GM12878 (cell line): ENCODE measurements at regions not wholly inside any gene's neighbourhood (a gene's known extent, or its start where the extent isn't known, plus 50 kb on each side); places are given as distances from the start of the nearest gene placed in this dataset.

ENCODE experiments used
- ATAC-seq: fragments of 200-7000 bp; cut with Tn5 transposase; 3 replicates; pipeline ENCODE4 v1.9.1; 2020; ENCODE audit warnings: mild to moderate bottlenecking, moderate library complexity
- BruUV-seq: library from RNA; stranded (reverse); fragments of 400-500 nt; replicated peaks from 2 replicates; lab custom pipeline; 2021; lab: Mats Ljungman, UMichigan
- CTCF ChIA-PET: fragments of 300-600 bp; sonication (Branson Sonifier 250); formaldehyde crosslinking; extraction: SDS; loops from one replicate; lab custom pipeline; 2021; ENCODE audit warnings: inconsistent platforms; lab: Yijun Ruan, JAX
- POLR2A ChIA-PET: fragments of 350-600 bp; formaldehyde crosslinking; extraction: SDS; loops from one replicate; lab custom pipeline; 2021; ENCODE audit warnings: inconsistent platforms; lab: Charles Lee
- RAD21 ChIA-PET: fragments of 300-600 bp; sonication (Branson Sonifier 250); formaldehyde crosslinking; loops from one replicate; lab custom pipeline; 2023; ENCODE audit warnings: antibody characterized with exemption; ENCODE audit not compliant: unreplicated experiment; lab: Charles Lee
- SMC1A ChIA-PET: fragments of 300-600 bp; sonication (Branson Sonifier 250); formaldehyde crosslinking; loops from one replicate; lab custom pipeline; 2023; ENCODE audit not compliant: unreplicated experiment, uncharacterized antibody; lab: Charles Lee
- DNase-seq: peaks from one replicate; pipeline ENCODE4 v3.0.0-alpha.2; 2011; ENCODE audit warnings: low read depth, low spot score
- FAIRE-seq: peaks from 3 replicates; lab custom pipeline; 2011; peaks lifted over from hg19 to GRCh38; lab: Jason Lieb, UNC
- H2AFZ ChIP-seq: 2 replicates; pipeline ENCODE4 v1.6.0; 2011; ENCODE audit warnings: low read depth, low read length, control low read depth; ENCODE audit not compliant: control insufficient read depth
- H3K27ac ChIP-seq: 2 replicates; pipeline ENCODE4 v1.5.1; 2011; ENCODE audit warnings: control low read depth; ENCODE audit not compliant: control insufficient read depth, insufficient read depth
- H3K27me3 ChIP-seq, 2 experiments: replicated peaks in 1 of 2; 2 replicates each; pipeline versions ENCODE4 v1.6.0 to v1.6.1; 2011; ENCODE audit warnings: low read length in 1 of 2; ENCODE audit not compliant: control insufficient read depth in 2 of 2, insufficient read depth in 2 of 2
- H3K36me3 ChIP-seq, 2 experiments: 2 replicates each; pipeline ENCODE4 v1.5.1; 2011; ENCODE audit warnings: low read length in 1 of 2; ENCODE audit not compliant: control insufficient read depth in 2 of 2, insufficient read depth in 2 of 2
- H3K4me1 ChIP-seq: 2 replicates; pipeline ENCODE4 v1.6.1; 2011; ENCODE audit warnings: mild to moderate bottlenecking, low read length, moderate library complexity, mixed read lengths; ENCODE audit not compliant: control insufficient read depth, insufficient read depth
- H3K4me2 ChIP-seq: 2 replicates; pipeline ENCODE4 v1.6.0; 2011; ENCODE audit warnings: control low read depth; ENCODE audit not compliant: control insufficient read depth, insufficient read depth
- H3K4me3 ChIP-seq: fragments of 200-600 bp; sonication (generic); 2 replicates; pipeline ENCODE4 v1.5.1; 2016
- H3K79me2 ChIP-seq: 2 replicates; pipeline ENCODE4 v1.6.0; 2011; ENCODE audit warnings: low read length; ENCODE audit not compliant: control insufficient read depth, insufficient read depth
- H3K9ac ChIP-seq: 2 replicates; pipeline ENCODE4 v1.8.0; 2011; ENCODE audit warnings: low read length, control low read depth, mixed read lengths; ENCODE audit not compliant: control insufficient read depth, insufficient read depth
- H3K9me3 ChIP-seq: replicated peaks from 3 replicates; pipeline ENCODE4 v1.5.1; 2011; ENCODE audit warnings: mild to moderate bottlenecking, low read length; ENCODE audit not compliant: control insufficient read depth, insufficient read depth
- H4K20me1 ChIP-seq: 2 replicates; pipeline ENCODE4 v1.6.0; 2011; ENCODE audit not compliant: control insufficient read depth, insufficient read depth
- CBFB ChIP-seq: IDR thresholded peaks from 2 replicates; pipeline ENCODE4 v1.6.1; 2016; ENCODE audit warnings: antibody characterized with exemption, low read depth
- MYB ChIP-seq: fragments of 150-350 bp; IDR thresholded peaks from 2 replicates; pipeline ENCODE4 v1.6.1; 2014; ENCODE audit warnings: mild to moderate bottlenecking, low read depth, low read length, borderline replicate concordance
- NFXL1 ChIP-seq: fragments of 450-650 bp; IDR thresholded peaks from 2 replicates; pipeline ENCODE4 v1.6.1; 2017; ENCODE audit warnings: antibody characterized with exemption, mild to moderate bottlenecking, borderline replicate concordance
- NR2C1 ChIP-seq: fragments of 450-650 bp; IDR thresholded peaks from 2 replicates; pipeline ENCODE4 v1.6.1; 2017; ENCODE audit warnings: antibody characterized with exemption, mild to moderate bottlenecking, moderate library complexity
- WGBS: methylation state at CpG from one replicate; pipeline ENCODE4 v1.1.6; 2016; ENCODE audit warnings: low lambda C conversion rate; ENCODE audit not compliant: insufficient replicate concordance, insufficient coverage; ENCODE audit errors: missing lambda C conversion rate; 5-methylcytosine and 5-hydroxymethylcytosine counted together
- in situ Hi-C: fragments of 300-500 bp; cut with MboI; formaldehyde crosslinking; loops from 9 replicates; pipeline ENCODE4 v1.14.3; 2018; ENCODE audit warnings: mixed read lengths
- intact Hi-C: fragments of 100-400 bp; cut with micrococcal nuclease; formaldehyde crosslinking; loops from one replicate; pipeline ENCODE4 v1.14.2; 2022; ENCODE audit not compliant: unreplicated experiment
- TF ChIP-seq, protein P1 (sequence below): fragments of 450-650 bp; IDR thresholded peaks from 2 replicates; pipeline ENCODE4 v1.6.1; 2016; ENCODE audit warnings: mild to moderate bottlenecking, moderate library complexity, borderline replicate concordance
- TF ChIP-seq, protein P2 (sequence below): IDR thresholded peaks from 2 replicates; pipeline ENCODE4 v1.6.1; 2011; ENCODE audit warnings: mild to moderate bottlenecking, low read depth, low read length, moderate library complexity; ENCODE audit not compliant: insufficient replicate concordance
- TF ChIP-seq, protein P3 (sequence below): fragments of 450-650 bp; IDR thresholded peaks from 2 replicates; pipeline ENCODE4 v1.6.1; 2016; ENCODE audit warnings: mild to moderate bottlenecking

DNA sequence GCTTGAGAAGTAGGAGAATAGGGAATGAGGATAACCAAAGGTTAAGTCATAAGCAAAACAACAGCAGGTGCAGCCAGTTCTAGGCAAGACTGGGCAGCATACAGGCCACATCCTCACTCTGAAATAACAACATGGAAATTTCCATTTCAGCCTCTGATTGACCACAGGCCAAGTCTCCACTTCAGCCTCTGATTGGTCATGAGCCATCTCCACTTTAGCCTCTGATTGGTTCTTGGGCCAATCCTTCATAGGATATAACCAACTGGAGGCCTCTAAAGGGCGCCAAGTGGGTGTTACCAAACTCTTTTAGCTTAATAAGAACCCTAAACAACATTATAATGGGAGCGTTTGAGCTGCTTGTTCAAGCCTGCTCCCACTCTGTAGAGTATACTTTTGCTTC is 512.0 kb downstream of the NPIPA7 start:
- Histone ChIP-seq H3K4me1 (no peaks in the 10 kb centered on the region), H3K79me2 (no peaks in the 10 kb centered on the region), H3K4me3 (no peak overlapping the region), H4K20me1 (no peaks in the 10 kb centered on the region), H2AFZ (no peak overlapping the region), H3K27ac (no peak overlapping the region), H3K9ac (no peak overlapping the region), H3K9me3 (no peaks in the 10 kb centered on the region), H3K36me3 (no peaks in the 10 kb centered on the region), H3K4me2 (no peak overlapping the region), H3K27me3 (no peaks in the 10 kb centered on the region; a peak in 1 of 4 replicates)
- ChIA-PET RAD21 (no interaction called here), SMC1A (no interaction called here), CTCF (no interaction called here), POLR2A (no interaction called here)
- TF ChIP-seq CBFB = no peak
- no peak for TF ChIP-seq NFXL1
- no peak for TF ChIP-seq NR2C1
- TF ChIP-seq, protein P1, sequence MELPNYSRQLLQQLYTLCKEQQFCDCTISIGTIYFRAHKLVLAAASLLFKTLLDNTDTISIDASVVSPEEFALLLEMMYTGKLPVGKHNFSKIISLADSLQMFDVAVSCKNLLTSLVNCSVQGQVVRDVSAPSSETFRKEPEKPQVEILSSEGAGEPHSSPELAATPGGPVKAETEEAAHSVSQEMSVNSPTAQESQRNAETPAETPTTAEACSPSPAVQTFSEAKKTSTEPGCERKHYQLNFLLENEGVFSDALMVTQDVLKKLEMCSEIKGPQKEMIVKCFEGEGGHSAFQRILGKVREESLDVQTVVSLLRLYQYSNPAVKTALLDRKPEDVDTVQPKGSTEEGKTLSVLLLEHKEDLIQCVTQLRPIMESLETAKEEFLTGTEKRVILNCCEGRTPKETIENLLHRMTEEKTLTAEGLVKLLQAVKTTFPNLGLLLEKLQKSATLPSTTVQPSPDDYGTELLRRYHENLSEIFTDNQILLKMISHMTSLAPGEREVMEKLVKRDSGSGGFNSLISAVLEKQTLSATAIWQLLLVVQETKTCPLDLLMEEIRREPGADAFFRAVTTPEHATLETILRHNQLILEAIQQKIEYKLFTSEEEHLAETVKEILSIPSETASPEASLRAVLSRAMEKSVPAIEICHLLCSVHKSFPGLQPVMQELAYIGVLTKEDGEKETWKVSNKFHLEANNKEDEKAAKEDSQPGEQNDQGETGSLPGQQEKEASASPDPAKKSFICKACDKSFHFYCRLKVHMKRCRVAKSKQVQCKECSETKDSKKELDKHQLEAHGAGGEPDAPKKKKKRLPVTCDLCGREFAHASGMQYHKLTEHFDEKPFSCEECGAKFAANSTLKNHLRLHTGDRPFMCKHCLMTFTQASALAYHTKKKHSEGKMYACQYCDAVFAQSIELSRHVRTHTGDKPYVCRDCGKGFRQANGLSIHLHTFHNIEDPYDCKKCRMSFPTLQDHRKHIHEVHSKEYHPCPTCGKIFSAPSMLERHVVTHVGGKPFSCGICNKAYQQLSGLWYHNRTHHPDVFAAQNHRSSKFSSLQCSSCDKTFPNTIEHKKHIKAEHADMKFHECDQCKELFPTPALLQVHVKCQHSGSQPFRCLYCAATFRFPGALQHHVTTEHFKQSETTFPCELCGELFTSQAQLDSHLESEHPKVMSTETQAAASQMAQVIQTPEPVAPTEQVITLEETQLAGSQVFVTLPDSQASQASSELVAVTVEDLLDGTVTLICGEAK = no peak
- TF ChIP-seq, protein P2, sequence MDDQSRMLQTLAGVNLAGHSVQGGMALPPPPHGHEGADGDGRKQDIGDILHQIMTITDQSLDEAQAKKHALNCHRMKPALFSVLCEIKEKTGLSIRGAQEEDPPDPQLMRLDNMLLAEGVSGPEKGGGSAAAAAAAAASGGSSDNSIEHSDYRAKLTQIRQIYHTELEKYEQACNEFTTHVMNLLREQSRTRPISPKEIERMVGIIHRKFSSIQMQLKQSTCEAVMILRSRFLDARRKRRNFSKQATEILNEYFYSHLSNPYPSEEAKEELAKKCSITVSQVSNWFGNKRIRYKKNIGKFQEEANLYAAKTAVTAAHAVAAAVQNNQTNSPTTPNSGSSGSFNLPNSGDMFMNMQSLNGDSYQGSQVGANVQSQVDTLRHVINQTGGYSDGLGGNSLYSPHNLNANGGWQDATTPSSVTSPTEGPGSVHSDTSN = peak; percentile 36
- TF ChIP-seq, protein P3, sequence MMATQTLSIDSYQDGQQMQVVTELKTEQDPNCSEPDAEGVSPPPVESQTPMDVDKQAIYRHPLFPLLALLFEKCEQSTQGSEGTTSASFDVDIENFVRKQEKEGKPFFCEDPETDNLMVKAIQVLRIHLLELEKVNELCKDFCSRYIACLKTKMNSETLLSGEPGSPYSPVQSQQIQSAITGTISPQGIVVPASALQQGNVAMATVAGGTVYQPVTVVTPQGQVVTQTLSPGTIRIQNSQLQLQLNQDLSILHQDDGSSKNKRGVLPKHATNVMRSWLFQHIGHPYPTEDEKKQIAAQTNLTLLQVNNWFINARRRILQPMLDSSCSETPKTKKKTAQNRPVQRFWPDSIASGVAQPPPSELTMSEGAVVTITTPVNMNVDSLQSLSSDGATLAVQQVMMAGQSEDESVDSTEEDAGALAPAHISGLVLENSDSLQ = peak; percentile 79
- TF ChIP-seq MYB = no peak
- 50% methylated on average over 2 of the region's 2 CpGs for WGBS
- no TSS peak for BruUV-seq
- ATAC-seq (no peak), DNase-seq (no peak), FAIRE-seq (no peak)
- in situ Hi-C loops (no loop called here), intact Hi-C loops (no loop called here)
